Left lobe of liver (tissue), 2 donors: ENCODE measurements at regions not wholly inside any gene's neighbourhood (a gene's known extent, or its start where the extent isn't known, plus 50 kb on each side); places are given as distances from the start of the nearest gene placed in this dataset.

ENCODE experiments used
- ATAC-seq: fragments of 200-7000 bp; cut with Tn5 transposase; one replicate; pipeline ENCODE4 v1.9.1; 2020; ENCODE audit warnings: mild to moderate bottlenecking, moderate library complexity
- DNase-seq: peaks from one replicate; pipeline ENCODE4 v3.0.0-alpha.2; 2020; ENCODE audit warnings: low spot score
- donor health status: DM: no; HTN: no; CAD: no; lungs with moderate emphysema.
- donor health status: DM: no; HTN: yes; CAD: no.

DNA sequence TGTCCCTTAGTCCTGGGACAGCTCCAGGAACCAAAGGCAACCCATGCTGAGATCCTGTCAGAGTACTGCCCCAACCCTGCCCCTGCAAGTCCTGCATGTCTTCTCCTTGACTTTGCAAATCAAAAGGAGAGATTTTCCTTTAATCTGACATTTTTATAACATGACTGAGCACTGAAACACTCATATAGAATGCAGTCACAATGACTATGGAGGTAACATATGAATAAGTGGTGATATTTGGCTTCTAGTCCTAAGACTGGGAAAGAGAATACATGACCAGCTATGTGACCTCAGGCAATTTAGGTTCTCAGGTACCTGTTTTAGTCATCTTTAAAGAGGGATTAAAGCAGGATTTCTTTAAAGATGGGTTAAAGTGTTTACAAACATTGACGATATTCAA is 941.6 kb upstream of the CDH8 start:
- ATAC-seq = no peak
- no peak for DNase-seq

DNA sequence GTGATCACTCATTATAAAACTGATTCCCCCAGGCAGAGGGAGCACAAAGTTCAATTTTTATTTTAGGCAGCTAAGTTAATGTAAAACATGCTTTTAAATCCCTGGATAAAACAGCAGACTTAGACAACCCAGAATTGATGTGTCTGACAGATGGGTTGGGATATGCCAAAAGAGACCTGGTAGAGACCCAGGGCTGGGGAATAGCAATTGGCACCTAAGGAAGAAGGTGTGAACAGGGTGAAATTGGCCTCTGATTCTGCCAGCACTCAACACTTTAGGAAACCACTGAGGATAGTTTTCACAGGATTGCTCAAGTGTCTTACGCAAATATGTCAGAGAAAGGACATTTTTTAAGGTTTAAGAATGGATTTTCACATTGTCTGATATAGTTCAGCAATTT is 938.2 kb upstream of the CDH8 start:
- ATAC-seq (no peak), DNase-seq (no peak)

DNA sequence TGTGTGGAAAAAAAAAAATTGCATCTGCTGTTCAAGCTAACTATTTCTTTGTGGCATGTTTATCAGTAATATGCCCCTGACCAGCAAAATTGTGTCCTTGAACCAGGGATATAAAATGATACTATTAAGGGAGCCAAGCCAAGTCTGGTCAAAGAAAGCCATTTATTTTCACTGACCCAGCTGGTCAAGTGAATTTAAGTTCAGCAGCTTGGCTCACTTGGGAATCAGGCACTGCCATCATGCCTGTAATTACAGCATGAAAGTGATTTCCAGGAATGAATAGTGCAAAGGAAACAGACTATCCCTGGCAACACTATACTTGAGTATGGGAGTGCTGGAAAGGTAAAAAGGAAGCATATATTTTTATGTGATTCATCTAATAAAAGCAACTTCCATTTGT is 934.6 kb upstream of the CDH8 start:
- ATAC-seq (no peak), DNase-seq (no peak)

DNA sequence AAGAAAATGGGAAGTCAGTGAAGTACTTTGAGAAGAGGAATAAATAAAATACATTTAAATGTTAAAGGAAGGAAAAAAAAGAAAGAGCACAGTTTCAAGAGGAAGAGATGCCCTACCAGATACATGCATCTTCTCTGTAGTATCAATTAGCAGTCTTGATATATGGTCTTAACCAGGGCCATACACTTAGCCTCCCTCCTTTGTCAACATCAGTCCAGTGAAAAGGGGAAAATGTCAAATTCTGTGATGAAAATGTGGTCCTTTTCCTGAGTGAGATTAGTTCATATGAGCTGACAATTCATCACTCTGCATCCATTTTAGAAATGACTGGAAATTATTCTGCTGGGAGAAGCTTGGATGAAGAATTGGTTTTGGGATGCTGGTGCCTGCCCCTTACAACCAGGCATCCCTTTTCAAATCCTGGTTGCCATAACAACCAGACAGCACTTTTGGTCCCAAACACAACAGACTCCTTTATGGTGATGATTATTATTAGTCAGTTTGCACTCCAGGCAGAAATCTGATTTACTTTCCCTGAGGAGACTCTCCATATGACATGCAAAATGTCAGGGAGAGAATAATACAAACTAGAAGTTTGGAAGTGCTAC is 933.6 kb upstream of the CDH8 start:
- DNase-seq (no peak), ATAC-seq (no peak)

DNA sequence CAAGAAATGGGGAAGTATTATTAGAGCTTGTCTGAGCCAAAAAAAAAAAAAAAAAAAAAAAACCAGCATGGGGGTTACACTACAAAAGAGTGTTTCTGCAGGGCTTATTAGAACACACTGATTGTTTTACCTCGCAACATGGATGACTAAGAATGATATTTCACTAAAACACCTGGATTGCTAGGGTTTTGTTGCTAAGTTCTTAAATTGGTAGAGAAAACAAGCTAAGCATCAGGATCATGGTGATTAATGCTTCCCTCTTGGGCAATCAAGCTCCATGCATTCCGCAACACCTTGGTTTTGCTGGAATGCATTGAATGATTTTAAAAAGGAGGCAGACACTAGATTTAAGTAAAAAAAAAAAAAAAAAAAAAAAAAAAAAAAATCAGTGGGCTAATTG is 931.4 kb upstream of the CDH8 start:
- no peak for DNase-seq
- ATAC-seq = no peak

DNA sequence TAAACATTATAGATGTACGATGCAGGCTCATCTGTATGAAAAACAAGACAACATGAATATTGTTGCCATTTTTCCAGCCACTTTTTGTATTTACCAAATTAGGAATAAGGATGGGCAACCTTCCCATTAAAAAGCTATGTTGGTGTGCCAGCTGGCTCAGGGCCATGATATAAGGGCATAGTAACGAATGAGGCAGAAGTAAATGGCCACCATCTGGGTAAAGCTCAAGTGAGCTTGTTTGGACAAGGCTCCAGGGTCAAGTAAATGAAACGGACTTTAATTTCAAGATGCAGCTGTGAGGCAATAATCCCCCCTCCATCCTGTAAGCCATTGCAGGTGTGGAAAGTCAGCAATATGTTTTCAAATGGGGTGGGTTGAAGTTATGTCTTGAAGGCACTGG is 930.9 kb upstream of the CDH8 start:
- no peak for DNase-seq
- no peak for ATAC-seq

DNA sequence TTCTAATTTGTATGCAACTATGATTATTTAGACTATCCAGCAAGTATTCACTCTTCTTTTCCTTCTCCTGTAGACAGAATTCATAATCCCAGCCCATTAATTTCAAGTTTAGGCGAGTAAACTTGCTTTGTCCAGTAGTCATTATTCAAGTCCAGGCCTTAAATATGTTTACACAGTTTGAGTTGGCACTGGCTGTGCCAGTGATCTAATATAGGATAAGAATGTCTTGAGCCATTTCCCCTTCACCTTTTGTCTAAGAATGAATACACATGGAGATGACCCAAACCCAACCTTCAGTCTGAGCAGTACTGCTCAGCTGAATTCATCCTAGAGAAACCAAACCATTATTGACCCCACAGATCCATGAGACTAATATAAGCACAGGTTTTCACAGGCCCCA is 930.4 kb upstream of the CDH8 start:
- no peak for DNase-seq
- ATAC-seq = no peak

DNA sequence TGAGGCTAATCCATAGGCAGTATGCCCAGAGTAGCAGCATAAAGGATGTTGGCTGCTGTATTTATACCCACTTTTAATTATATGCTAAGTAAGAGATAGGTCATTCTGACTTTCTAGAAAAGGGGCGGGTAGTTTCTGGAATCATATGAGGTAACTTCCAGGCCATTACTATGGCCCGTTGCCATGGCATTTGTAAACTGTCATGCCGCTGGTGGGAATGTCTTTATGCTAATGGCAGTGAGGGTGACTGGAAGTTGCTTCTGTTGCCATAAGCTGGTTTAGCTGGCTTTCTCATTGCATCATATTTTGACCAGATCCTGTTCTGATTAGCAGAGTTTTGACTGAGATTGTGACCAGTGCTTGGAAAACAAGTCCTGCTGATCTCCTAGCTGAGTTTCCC is 929.6 kb upstream of the CDH8 start:
- DNase-seq (no peak), ATAC-seq (no peak)

DNA sequence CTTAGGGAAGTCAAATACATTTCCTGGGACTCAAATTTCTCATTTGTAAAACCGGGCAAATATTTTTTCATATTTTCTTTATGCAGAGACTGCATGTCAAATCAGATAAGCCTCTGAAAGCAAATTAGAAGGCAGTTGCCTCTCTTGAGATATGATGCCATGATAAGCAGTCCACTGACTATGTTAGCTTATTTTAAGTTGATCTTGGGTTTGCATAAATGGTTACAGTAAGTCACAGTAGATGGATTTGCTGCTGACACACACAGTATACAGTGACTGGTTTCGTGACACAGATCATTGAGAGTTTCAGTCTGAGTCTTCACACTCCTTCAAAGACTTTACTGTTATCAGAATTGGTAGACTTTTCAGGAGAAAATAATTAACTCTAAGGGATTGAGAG is 927.6 kb upstream of the CDH8 start:
- ATAC-seq (no peak), DNase-seq (no peak)

DNA sequence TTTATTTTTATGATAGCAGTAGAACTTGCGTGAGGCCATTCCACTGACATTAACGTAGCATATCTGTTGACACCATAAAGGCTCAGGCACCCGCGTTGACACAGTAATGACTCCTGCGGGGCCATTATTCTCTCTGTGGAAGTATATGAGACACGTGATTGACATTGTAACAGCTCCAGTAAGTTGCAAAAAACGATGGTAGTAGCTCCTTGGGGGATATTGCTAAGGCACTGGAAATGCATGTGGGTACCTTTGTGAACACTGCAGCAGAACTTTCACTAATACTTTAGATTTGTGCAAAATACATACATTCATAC is 918.8 kb upstream of the CDH8 start:
- DNase-seq (no peak), ATAC-seq (no peak)

DNA sequence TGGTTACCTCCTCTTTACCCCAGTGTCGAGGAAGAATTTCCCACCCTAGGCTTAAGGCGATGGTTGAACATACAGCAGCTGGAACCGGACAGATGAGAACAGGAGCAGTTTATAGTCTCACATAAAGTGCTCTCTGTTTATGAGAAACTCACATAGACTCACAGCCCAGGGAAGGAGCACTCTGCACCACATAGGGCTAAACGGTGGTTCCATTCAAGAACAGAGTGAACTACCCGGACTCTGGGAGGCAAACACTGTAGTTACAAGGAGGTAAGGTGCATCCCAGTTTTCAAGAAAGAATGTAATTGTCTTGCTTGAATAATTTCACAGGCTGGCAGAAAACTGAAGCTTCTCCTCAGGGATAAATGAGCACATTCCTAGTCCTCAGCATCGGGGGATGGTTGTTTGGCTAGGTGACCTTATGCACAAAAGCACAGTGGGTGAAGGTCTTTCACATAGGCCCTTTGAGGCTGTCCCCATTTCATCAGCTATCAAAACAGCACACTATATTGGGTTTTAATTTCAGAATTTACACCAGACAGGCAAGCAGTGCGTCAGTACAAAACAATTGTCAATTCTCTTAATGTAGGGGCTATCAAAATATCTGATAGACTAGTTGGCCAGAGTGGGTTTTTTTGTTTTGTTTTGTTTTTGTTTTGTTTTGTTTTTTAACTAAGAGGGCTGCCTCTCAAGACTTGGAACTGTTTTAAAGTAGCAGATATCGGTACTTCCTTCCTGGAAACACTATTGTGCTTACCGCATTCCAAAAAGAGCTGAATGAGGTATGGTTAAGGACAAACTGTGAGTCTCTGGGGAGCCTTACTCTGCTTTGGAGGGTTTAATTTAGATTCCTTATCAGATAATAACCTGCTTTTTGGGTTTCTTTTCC is 918.1 kb upstream of the CDH8 start:
- DNase-seq (no peak), ATAC-seq (no peak)

DNA sequence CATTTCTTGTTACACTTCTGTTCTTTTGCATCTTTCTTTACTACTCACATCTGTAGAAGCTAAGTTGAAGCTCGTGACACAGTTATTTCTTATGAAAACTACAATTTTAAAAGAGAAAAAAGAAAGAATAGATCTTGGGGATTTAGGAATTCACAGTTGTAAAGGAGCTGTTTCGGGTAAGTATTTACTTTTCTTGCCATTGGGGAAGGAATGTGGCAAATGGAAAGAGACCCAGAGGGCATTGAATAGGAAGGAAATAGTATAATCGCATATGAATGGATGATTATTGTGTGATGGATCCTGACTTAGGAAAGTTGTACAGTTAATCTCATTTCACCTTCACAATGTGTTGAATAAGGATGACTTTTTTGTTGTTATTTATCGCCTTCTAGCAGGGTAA is 914.1 kb upstream of the CDH8 start:
- DNase-seq (no peak), ATAC-seq (no peak)

DNA sequence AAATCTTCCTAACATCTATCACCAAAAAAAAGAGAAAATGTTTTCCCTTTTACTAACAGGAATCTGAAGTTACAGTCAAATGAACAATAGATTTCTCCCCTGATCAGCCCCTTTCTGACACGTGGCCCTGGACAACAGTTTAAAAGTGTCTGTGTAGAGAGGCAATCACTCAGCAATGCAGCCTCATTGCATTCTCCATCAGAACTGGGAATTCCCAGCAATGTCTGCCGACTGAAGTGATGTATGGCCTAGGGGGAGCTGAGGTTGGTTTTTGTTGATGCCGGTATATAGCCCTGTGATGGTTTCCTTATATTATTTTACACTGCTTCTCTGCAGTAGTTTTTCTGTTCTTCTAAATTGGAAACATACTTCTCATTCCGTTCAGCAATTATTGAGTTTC is 904.3 kb upstream of the CDH8 start:
- DNase-seq (no peak), ATAC-seq (no peak)

DNA sequence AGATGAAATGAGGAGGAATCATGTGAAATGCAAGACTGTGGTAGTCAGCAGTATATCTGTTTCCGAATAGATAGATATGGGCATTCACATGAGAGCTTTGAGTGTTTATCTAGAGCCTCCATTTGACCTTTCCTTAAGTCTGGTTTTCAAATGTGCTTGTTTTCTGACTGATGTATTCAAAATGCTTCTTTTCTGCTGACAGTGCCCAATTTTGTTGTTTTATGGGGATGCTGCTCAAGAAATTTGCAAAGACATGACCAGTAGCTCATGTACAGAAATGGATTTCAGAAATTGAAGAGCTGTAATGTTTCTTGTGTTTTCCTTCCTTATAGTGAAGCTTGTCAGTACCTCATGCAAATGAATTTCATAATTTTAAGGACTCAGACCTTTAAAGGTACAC is 903.4 kb upstream of the CDH8 start:
- no peak for ATAC-seq
- DNase-seq = no peak

DNA sequence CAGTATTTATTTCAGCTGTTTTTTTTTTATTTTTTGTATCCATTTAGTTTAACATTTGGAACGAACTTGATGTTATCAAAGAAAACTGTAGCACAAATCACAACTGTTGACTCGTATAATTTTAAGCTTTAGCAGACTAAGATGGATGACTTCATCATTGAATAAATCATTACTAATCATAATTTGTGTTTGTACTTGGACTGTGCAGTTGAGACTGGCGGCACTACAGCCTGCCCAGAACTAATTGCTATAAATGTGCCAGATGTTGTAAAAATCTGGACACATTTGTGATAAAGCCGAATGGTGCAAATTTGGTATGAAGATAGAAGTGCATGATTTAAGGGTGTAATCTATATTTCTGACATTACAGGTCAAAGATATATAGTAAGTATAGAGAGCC is 897.7 kb upstream of the CDH8 start:
- ATAC-seq = no peak
- DNase-seq = no peak

DNA sequence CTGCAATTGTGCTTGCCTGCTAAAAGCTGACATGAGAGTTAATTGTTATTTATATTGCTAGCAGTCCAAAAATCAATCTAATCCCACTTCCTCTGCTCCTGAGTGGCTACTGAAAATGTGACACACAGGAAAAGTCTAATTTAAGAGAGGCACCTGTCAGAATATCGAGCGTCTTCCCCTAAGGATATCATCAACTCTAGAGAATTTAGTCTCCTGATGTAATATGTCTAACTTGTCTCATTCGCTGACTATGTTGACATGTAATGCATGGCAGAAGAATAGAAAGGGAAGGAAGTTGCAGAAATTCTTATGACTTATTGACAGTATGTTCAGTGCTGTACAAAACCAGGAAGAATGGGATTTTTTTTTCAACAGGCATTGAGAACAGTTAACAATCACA is 893.4 kb upstream of the CDH8 start:
- no peak for DNase-seq
- no peak for ATAC-seq

DNA sequence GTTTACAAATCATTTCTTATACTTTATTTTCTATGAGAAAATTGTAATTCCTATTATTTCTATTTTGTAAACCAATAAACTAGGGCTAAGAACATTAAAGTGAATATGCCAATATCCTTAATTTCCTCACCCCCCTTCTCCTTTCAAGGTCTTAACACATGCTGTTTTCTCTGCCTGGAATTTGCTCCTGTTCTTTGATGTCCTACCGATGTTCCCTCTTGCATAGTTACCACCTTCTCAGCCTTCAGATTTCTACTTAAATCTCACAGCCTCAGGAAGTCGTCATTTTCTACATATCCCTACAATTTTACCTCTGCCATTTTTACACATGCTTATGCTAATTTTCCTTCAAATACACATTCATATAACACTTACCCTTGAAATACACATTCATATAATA is 890.9 kb upstream of the CDH8 start:
- ATAC-seq (no peak), DNase-seq (no peak)

DNA sequence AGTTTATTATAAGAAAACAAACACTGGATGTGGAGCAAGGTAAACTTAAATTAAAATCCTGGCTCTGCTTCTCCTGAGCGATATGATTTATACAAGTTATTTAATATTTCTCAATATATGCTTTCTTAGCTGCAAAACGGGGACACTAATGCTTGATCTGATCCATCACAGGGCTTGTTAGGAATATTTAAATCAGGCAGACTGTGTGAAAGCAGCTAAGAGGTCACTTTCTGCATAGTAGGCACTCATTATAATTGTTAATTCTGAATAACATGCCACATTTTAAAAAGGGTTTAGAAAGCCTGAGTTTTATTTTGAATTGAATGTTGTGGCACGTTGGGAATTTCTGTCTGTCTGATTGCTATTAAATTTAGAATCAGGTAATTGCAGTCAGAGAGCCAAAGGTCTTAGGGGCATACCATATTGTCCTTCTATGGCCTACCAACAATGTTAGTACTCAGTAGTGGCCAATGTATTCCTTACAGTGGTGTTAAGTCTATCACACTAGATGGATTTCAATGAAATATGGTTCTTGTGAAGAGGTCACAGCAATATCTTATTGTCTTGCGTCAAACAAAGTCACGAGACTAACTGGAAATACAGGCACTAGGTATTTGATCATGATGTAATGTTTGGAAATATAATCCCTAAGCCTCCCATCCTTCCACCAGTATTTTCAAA is 890.0 kb upstream of the CDH8 start:
- ATAC-seq (no peak), DNase-seq (no peak)

DNA sequence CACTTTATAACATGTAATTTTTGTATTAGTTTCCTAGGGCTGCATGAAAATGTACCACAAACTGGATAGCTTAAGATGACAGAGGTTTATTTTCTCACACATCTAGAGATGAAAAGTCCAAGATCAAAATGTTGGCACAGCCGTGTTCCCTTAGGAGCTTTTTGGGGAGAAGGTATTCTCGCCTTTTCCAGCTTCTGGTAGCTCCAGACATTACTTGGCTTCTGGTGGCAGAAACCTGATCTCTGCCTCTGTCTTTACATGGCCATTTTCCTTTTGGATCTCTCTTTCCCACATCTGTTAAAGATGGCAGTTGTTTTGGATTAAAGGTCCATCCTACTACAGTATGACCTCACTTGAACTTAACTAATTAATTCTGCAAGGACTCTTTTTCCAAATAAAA is 885.7 kb upstream of the CDH8 start:
- DNase-seq (no peak), ATAC-seq (no peak)

DNA sequence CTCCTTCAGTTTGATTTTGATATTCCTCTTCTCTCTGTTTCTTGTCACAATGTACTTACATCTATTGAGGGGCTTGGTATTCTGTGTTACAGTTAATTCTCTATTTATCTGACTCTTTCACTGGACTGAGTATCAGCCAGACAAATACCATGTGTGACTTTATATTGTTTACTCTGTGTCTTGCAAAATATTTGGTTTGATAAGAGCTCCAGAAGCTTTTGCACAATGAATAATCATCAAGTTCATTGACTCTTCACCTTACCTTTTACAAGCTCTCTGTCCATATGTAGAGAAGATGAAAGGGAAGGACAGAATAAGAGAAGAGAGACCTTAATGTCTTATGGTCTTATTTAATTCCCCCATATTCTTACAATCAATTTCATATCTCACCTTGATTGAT is 877.7 kb upstream of the CDH8 start:
- ATAC-seq (peak; percentile 75), DNase-seq (no peak)

DNA sequence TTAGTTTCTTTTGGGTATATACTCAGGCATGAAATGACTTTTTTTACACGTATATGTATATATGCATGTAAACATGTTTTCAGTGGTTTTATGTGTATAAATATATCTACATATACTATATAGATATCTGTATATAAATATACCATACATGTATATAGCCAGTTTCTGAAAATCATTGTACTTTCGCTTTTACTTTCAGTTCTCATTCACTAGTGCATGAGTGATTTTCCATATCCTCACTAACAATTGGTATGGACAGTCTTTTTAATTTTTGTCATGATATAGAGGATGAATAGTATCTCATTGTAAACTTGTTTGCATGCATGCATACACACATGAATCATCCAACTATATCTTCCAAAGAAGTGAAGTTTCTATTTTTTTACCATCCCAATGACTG is 877.1 kb upstream of the CDH8 start:
- ATAC-seq (no peak), DNase-seq (no peak)

DNA sequence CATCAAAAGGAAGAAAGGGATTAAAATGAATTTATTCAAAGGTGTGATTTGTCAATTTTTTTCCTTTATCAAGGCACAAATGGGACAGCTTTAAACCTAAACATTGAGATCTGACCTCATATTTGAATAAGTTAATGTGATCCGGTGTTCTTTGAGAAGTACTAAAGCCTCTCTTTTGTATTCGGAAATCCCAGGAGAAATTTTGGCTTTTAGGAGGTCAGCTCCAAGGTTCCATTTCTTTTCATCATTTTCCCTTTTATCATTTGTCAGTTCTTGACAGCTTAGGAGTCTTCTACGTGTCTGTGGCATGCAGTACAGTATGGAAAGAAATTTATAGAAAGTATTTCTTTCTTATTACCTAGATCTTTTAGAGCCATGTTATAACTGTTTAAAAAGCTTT is 873.4 kb upstream of the CDH8 start:
- ATAC-seq (no peak), DNase-seq (no peak)

DNA sequence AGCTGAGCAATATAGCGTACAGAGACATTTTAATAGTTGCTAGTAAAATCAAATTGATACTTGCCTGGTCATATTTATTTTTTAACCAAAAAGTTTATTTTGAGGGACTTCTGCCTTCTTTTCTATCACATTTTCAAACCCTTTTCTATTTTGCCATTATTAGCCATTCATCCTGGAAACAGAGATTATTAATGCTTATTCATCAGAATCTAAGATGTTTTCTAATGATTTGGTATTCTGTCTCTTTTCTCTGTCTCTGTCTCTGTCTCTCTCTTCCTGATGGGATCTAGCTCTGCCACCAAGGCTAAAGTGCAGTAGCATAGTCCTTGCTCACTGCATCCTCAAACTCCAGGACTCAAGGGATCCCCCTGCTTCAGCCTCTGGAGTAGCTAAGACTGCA is 871.3 kb upstream of the CDH8 start:
- DNase-seq (no peak), ATAC-seq (no peak)
